EH (cell line): ENCODE measurements at regions not wholly inside any gene's neighbourhood (a gene's known extent, or its start where the extent isn't known, plus 50 kb on each side); places are given as distances from the start of the nearest gene placed in this dataset.
"Not testable (repeated sequence)": the region's sequence is repeated elsewhere in the genome, so short reads cannot be mapped to it uniquely, and the experiment has no call there.

Experiments
- DNase-seq: peaks from one replicate; pipeline ENCODE4 v3.0.0-alpha.2; 2015; ENCODE audit warnings: low read depth

DNA sequence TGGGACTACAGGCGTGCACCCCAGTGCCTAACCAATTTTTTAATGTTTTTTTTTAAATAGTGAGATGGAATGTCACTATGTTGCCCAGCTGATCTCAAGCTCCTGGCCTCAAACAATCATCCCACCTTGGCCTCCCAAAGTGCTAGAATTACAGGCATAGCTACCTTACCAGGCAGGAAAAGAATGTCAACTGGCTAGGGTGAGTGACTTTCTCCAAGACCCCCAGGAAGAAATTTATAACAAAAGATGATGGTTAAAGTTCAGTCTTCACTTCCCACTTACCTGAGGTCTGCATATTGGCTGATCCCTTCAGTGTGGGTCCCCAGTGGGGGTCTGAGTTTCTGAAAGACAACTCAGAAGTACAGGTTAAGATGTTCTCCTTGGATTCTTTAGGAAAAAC lies 893.0 kb downstream of the UQCRFS1 start:
- DNase-seq = no peak

- no peak for DNase-seq
Observed at GRCh38 chr19:28319227-28319626, 893.7 kb downstream of the UQCRFS1 start.

DNA sequence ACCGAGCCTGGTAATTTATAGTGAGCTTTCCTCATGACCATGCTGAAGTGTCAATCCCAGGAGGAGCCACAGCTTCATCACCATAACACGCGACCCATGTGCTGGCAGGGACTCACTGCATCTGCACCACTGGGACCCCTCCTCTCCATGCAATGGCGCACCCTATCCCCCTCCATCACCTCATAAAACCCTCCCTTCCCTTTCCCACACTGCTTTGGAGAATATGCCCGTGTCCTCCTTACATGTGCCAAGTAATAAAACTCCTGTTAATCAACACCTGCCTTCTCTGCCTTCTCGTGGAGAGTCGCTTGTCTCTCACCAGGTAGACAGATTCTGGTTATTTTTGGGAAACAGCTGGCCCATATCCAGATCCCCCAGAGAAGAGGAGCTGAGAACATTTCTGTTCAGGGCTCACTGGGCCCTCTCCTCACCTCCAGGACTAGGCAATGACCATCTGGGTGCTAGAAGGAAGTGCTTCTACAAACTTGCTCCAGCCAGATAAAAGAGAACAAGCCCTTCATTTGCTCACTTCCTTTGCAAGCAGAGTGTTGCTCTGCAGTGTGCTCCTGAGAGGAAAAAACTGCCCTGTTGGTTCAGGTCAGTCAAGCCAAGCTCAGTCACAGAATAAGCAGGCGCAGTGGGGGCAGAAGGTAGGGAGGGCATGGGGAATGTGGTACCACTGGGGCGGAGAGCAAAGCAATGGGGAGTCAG lies 894.3 kb downstream of the UQCRFS1 start:
- DNase-seq = no peak

GRCh38 chr19:28316464-28316863 lies 896.5 kb downstream of the UQCRFS1 start:
- DNase-seq = no peak

DNA sequence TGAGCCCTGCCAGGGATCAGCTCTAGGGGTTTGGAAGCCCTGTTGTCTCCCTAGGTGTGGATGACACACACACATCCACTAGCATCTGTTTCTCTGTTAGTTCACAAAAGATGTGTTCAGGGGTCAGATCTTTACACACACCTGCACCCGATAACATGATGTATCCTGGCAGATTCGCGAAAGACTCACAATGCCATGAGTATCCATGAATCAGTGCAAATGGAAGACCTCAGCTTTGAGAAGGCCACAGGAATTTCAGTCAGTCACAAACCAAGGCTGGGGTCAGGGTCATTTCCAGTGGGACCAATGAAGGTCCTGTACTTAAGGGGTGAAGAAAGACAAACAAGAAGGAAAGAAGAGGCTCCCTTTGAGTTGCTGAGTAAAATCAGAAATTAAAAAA lies 898.2 kb downstream of the UQCRFS1 start:
- no peak for DNase-seq

- DNase-seq = no peak
Observed at GRCh38 chr19:28314287-28314686, 898.7 kb downstream of the UQCRFS1 start.

DNA sequence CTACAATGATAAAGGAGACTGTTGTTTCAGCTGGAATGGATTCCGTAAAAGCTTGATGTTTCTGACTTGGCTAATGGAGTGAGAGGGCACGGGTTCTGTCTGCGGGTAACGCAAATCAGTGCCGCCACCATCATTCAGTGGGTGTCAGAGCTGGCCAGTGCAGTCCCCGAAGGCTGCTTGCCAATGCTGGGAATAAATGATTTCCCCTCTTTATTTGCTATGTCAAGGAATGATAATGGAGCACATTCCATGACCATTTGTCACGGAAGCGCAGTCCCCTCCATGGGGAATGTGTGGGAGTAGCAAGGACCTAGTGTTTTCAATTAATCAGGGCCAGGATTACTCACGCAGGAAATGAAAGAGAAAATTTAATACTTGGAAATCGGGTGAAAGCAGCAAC lies 899.3 kb downstream of the UQCRFS1 start:
- DNase-seq = peak; percentile 39

DNA sequence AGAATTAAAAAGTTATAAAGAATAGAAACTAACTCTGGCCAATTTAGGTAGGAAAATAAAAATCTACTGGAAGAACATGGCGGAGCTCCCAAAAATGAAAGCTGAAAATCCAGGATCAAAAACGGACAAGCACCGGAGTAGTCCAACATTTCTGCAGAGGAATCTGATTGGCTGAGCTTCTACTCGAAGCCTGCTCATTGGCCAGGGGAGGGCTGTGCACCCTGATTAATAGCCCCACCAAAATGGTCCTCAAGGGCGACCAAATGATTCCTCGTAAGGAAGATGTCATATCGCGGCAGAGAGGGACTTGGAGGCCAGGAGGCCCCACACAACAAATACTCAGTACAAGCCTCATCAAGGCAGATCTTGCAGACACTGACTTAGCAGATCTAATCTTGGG lies 900.7 kb downstream of the UQCRFS1 start:
- no peak for DNase-seq

GRCh38 chr19:28310829-28311228 lies 902.1 kb downstream of the UQCRFS1 start:
- DNase-seq = not testable (repeated sequence)

DNA sequence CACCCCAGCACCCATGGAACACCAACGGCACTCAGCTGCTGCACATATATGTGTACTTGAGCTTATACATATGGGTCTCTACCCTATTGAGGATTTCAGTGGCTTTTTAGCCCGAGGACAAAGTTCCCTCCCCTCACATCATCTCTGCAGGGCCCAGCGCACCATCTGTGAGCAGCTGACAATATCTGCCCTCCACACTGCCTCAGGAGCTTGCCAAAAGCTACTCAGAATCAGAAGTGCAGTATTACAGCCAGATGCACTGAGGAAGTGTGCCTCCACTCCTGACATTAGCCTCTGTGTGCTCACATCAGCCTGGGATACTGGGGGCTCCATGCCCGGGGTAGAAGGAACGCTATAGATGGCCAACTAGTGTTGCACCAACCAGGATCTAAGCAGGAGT lies 903.9 kb downstream of the UQCRFS1 start:
- no peak for DNase-seq

- DNase-seq = no peak
Observed at GRCh38 chr19:28307963-28308362, 905.0 kb downstream of the UQCRFS1 start.

DNA sequence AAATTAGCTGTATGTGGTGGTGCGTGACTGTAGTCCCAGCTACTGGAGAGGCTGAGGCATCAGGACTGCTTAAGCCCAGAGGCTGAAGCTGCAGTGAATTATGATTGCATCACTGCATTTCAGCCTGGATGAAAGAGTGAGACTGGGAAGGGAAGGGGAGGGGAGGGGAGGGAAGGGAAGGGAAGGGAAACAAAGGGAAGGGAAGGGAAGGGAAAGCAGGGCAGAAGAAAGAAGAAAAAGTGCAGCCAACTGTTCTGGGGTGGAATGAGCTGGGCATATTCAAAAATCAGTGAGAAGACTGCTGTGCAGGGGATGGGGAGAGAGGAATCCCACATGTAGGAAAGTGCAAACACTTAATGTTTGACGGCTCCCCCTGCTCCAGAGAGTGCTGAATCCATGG lies 905.5 kb downstream of the UQCRFS1 start:
- no peak for DNase-seq

DNA sequence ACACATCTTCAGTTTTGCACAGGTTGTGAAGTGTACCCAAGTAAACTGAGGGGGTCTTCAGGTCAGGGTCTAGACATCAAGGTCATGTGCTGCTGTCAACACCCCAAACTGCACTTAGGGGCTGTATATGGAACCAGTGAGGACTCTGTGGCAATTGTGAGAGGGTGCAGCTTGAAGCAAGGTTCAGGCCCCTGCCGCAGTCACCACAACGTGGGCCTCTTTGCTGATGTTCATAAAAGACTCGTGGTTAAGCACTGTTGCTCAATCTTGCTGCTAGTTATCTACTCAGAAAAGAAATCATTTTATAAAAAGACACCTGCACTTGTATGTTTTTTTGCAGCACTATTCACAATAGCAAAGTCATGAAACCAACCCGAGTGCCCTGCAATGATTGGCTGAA lies 907.4 kb downstream of the UQCRFS1 start:
- no peak for DNase-seq

DNA sequence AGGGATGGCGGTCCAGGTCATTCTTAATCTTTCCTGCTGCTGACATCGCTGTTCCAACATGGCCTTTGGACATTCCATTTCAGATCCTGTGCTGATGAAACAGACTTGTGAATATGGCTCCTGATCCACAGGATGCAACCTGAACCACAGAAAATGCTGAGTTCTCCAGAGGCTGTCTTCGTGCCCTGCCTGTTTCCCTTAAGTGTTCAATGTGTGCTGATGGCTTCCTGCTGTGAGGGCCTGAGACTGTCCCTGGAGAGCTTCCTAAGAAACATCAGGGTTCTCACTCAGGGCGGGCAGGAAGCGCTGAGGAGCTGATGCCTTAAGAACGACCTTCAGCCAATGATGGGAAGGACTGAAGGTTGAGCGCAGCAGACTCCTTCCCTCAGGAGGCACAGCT lies 909.4 kb downstream of the UQCRFS1 start:
- DNase-seq = no peak

DNA sequence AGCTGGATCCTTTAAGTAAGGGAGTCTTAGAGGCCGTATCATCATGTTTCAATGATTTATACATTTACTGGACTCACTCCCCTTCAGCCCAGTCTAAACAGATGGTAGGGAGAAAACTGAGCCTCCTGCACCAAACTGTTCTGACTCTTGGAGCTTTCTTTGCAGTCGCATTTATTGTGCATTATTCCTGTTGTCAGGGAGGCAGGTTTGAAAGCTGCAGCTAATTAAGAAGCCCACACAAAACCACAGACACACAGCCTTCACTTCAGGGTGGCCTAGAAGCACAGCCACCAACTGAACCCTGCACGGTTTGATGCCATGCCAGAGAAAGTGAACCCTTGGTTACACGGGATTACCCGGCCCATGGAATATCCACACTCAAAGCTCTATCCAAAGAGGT lies 911.0 kb downstream of the UQCRFS1 start:
- DNase-seq = no peak

- no peak for DNase-seq
Observed at GRCh38 chr19:28301463-28301862, 911.5 kb downstream of the UQCRFS1 start.

- no peak for DNase-seq
Observed at GRCh38 chr19:28299649-28300048, 913.3 kb downstream of the UQCRFS1 start.

GRCh38 chr19:28297586-28298157 lies 915.3 kb downstream of the UQCRFS1 start:
- DNase-seq = no peak

DNA sequence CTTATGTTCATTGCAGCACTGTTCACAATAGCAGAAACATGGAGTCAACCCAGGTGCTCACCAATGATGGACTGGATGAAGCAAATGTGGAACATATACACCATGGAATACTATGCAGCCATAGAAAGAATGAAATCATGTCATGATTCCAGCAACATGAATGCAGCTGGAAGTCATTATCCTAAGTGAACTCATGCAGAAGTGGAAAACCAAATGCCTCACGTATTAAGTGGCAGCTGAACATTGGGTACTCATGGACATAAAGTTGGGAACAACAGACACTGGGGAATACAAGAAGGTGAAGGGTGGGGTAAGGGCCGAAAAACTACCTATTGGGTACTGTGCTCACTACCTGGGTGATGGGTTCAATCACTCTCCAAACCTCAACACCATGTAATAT lies 915.9 kb downstream of the UQCRFS1 start:
- no peak for DNase-seq

GRCh38 chr19:28296506-28296905 lies 916.4 kb downstream of the UQCRFS1 start:
- peak; percentile 20 for DNase-seq

GRCh38 chr19:28294975-28295374 lies 918.0 kb downstream of the UQCRFS1 start:
- not testable (repeated sequence) for DNase-seq

GRCh38 chr19:28294395-28294794 lies 918.6 kb downstream of the UQCRFS1 start:
- no peak for DNase-seq

DNA sequence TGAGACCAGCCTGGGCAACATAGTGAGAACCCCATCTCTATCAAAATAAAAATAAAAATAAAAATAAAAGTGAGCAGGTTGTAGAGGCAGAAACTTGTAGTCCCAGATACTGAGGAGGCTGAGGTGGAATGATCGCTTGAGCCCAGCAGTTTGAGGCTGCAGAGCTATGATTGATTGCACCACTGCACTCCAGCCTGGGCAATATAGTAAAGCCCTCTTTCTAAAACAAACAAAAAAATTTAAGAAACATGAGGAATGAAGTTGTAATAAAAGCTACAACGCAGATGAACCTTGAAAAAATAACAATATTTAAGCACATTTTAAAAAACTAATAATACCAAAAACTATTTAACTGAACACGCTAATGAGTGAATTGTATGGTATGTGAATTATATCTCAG lies 919.3 kb downstream of the UQCRFS1 start:
- no peak for DNase-seq

- DNase-seq = no peak
Observed at GRCh38 chr19:28292822-28293500, 920.0 kb downstream of the UQCRFS1 start.
